Upper lobe of left lung (tissue), 6 donors: ENCODE measurements at regions not wholly inside any gene's neighbourhood (a gene's known extent, or its start where the extent isn't known, plus 50 kb on each side); places are given as distances from the start of the nearest gene placed in this dataset.

Experiments
- ATAC-seq, 2 donors: fragments of 200-7000 bp; cut with Tn5 transposase; one replicate each; pipeline ENCODE4 v1.9.1; 2022; ENCODE audit warnings: mild to moderate bottlenecking in 2 of 2, moderate library complexity in 2 of 2; ENCODE audit not compliant: low FRiP score in 2 of 2
- DNase-seq, 2 donors: peaks; one replicate each; pipeline ENCODE4 v3.0.0-alpha.2; 2019 to 2020
- H3K27ac ChIP-seq, 4 donors: fragments of 200-600 bp; sonication (generic); one replicate each; pipeline ENCODE4 v1.5.1; 2016 to 2019
- H3K27me3 ChIP-seq, 4 donors: fragments of 200-600 bp; sonication (generic); one replicate each; pipeline ENCODE4 v1.5.1; 2017 to 2019
- H3K36me3 ChIP-seq, 4 donors: fragments of 200-600 bp; sonication (generic); one replicate each; pipeline ENCODE4 v1.5.1; 2016 to 2019
- H3K4me1 ChIP-seq, 4 donors: fragments of 200-600 bp; sonication (generic); one replicate each; pipeline ENCODE4 v1.5.1; 2018 to 2019
- H3K4me3 ChIP-seq, 4 donors: fragments of 200-600 bp; sonication (generic); one replicate each; pipeline ENCODE4 v1.5.1; 2017 to 2019; ENCODE audit warnings: mild to moderate bottlenecking in 2 of 4, moderate library complexity in 1 of 4
- H3K9me3 ChIP-seq, 4 donors: fragments of 200-600 bp; sonication (generic); one replicate each; pipeline ENCODE4 v1.5.1; 2018 to 2019
- EP300 ChIP-seq, 4 donors: sonication (generic); formaldehyde crosslinking; IDR thresholded peaks; one replicate each; pipeline ENCODE4 v1.5.1; 2017; ENCODE audit warnings: antibody characterized with exemption in 4 of 4, control low read depth in 2 of 4
- POLR2A ChIP-seq, 4 donors: fragments of 450-650 bp; IDR thresholded peaks; one replicate each; pipeline ENCODE4 v1.5.1; 2016 to 2017; ENCODE audit warnings: antibody characterized with exemption in 4 of 4, mild to moderate bottlenecking in 2 of 4
- POLR2AphosphoS5 ChIP-seq, 2 donors: sonication (generic); formaldehyde crosslinking; IDR thresholded peaks; one replicate each; pipeline ENCODE4 v1.5.1; 2017; ENCODE audit warnings: antibody characterized with exemption in 2 of 2
- WGBS, 2 donors: methylation state at CpG; one replicate each; pipeline ENCODE4 v1.1.5; 2017 to 2018; 5-methylcytosine and 5-hydroxymethylcytosine counted together
- TF ChIP-seq, protein P1 (sequence below), 6 experiments: fragments of 450-650 bp in 4 of 6; fragments of 200-600 bp in 2 of 6; sonication (generic) in 2 of 6; IDR thresholded peaks; one replicate each; pipeline ENCODE4 v1.5.1; 2016 to 2019; ENCODE audit warnings: antibody characterized with exemption in 6 of 6
- donor health status: DM: no; HTN: no; CAD: no; lungs with moderate emphysema.
- donor health status: DM: no; HTN: yes; CAD: no; lungs with severe emphysema.

DNA sequence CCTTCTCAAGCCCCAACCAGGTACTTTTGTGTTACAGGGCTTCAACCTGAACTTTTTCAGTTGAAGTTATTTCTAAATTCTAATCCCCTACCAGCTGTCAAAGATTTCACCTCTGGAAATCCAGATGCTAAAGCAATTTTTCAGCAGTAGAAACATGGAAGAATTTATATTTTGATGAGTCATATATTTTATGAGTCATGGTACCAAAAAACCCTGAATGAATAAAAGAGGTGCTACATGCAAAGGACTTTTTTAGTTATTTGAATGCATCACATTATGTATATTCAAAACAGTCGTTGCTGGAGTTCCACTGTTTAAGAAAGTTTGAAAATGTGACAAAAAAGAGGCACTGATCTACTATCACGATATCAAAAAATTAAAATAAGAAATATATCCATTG lies 96.0 kb upstream of the ZNF385D start:
- DNase-seq, result no peak
- no peak overlapping the region for H3K4me3 ChIP-seq
- WGBS, 2 donors, result 72 to 87% methylated on average over 2 of the region's 2 CpGs
- H3K4me1 ChIP-seq, result no peaks in the 10 kb centered on the region
- no peaks in the 10 kb centered on the region for H3K9me3 ChIP-seq
- H3K27ac ChIP-seq, result no peak overlapping the region
- no peaks in the 10 kb centered on the region for H3K27me3 ChIP-seq
- H3K36me3 ChIP-seq, result no peaks in the 10 kb centered on the region
- TF ChIP-seq POLR2A (IDR thresholded peaks at IDR 0.05), result no peak
- TF ChIP-seq, protein P1, sequence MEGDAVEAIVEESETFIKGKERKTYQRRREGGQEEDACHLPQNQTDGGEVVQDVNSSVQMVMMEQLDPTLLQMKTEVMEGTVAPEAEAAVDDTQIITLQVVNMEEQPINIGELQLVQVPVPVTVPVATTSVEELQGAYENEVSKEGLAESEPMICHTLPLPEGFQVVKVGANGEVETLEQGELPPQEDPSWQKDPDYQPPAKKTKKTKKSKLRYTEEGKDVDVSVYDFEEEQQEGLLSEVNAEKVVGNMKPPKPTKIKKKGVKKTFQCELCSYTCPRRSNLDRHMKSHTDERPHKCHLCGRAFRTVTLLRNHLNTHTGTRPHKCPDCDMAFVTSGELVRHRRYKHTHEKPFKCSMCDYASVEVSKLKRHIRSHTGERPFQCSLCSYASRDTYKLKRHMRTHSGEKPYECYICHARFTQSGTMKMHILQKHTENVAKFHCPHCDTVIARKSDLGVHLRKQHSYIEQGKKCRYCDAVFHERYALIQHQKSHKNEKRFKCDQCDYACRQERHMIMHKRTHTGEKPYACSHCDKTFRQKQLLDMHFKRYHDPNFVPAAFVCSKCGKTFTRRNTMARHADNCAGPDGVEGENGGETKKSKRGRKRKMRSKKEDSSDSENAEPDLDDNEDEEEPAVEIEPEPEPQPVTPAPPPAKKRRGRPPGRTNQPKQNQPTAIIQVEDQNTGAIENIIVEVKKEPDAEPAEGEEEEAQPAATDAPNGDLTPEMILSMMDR (IDR thresholded peaks at IDR 0.05), result no peak
- TF ChIP-seq EP300 (IDR thresholded peaks at IDR 0.05), result no peak
- no peak for ATAC-seq

DNA sequence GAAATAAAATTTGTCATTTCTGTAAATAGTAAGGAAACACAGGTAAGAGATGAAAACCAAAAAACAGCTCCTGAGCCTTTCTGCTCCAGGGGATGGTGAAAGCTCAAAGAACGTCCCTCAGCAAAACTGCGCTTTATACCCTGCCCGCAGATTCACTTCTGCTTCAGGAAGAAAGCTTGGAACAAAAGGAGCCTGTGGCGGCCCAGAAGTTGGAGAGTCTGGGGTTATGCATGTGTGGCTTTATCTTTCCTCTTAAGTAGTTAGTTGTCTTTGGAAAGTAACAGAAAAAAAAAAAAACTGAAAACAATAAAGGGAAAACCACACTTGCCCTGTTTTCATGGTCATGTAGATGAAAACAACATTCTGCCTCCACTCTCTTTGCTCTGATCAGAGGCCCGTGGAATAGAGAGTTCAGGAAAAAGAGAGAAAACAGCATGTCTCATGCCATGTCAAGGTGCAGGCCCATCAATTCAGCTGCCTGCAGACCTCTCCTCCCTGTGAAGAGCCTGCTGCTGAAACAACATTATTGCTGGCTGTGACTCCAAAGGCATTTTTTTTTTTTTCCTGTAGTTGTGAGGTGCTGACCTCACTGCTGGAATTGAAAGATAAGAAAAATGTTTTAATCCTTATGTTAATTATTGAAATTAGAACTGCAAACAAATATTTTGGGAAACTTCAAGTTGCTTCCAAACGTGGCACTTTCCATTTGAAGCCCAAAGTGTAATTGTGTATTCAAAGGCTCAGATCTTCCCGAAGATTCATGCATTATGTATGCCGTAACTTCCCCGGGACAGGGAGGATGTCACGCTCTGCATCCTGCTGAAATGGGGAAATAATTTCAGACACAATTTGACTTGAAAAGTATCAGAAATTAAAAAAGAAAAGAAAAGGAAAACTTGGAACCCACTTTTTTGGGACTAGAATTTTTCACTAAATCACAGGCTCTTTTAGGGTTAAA lies 108.4 kb upstream of the ZNF385D start:
- no peak overlapping the region for H3K27ac ChIP-seq
- H3K4me1 ChIP-seq, result no peaks in the 10 kb centered on the region
- H3K4me3 ChIP-seq, result no peak overlapping the region
- ATAC-seq (no peak), DNase-seq (no peak)
- TF ChIP-seq, protein P1 (IDR thresholded peaks at IDR 0.05), result no peak
- TF ChIP-seq EP300 (IDR thresholded peaks at IDR 0.05) (no peak), POLR2AphosphoS5 (IDR thresholded peaks at IDR 0.05) (no peak), POLR2A (IDR thresholded peaks at IDR 0.05) (no peak)
- 66 to 78% methylated on average over 10 of the region's 10 CpGs for WGBS, 2 donors
- H3K36me3 ChIP-seq, result no peaks in the 10 kb centered on the region
- H3K9me3 ChIP-seq, result no peaks in the 10 kb centered on the region
- H3K27me3 ChIP-seq, result no peaks in the 10 kb centered on the region

DNA sequence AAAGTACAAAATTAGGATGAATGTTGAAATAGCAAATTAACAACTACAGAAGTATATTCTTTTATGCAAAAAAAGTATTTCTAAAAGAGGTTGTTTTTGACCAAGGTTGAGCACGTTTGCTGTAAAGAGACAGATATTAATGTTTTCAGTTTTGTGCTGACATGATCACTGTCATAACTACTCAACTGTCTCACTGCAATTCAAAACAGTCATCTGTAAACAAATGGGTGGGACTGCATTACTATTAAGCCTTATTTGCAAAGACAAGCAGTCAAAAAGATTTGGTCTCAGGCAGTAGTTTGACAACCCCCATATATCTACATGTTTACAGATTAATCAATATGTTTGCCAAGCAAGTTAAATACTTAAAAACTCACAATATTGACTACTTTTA lies 109.1 kb upstream of the ZNF385D start:
- 40 to 61% methylated on average over 1 of the region's 1 CpG for WGBS, 2 donors
- H3K4me1 ChIP-seq, result no peaks in the 10 kb centered on the region
- ATAC-seq (no peak), DNase-seq (no peak)
- no peaks in the 10 kb centered on the region for H3K36me3 ChIP-seq
- H3K4me3 ChIP-seq, result no peak overlapping the region
- TF ChIP-seq POLR2A (IDR thresholded peaks at IDR 0.05) (no peak), POLR2AphosphoS5 (IDR thresholded peaks at IDR 0.05) (no peak), EP300 (IDR thresholded peaks at IDR 0.05) (no peak)
- TF ChIP-seq, protein P1 (IDR thresholded peaks at IDR 0.05), result no peak
- H3K27ac ChIP-seq, result no peak overlapping the region
- no peaks in the 10 kb centered on the region for H3K9me3 ChIP-seq
- H3K27me3 ChIP-seq, result no peaks in the 10 kb centered on the region

DNA sequence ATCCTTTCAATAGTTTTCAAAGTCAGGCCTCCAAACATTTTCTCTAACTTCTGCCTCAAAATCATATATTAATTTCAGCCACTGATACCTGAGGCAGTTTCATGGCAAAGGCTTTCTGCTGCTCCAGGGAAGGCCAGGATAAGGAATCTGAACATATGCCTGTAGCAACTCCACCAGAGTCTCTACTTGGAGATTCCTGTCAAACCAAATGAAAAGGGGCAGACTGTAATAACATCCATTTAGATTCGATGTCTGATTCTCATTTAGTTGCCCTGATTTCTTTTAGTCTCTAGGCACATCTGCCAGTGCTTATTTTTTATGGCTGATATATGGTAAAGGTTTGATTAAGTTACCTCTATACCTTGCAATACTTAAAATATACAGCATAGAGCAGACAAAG lies 109.6 kb upstream of the ZNF385D start:
- no peak for TF ChIP-seq EP300 (IDR thresholded peaks at IDR 0.05)
- TF ChIP-seq, protein P1 (IDR thresholded peaks at IDR 0.05), result no peak
- no peak for TF ChIP-seq POLR2AphosphoS5 (IDR thresholded peaks at IDR 0.05)
- no peak for TF ChIP-seq POLR2A (IDR thresholded peaks at IDR 0.05)
- 86 to 88% methylated on average over 1 of the region's 1 CpG for WGBS, 2 donors
- ATAC-seq (no peak), DNase-seq (no peak)
- Histone ChIP-seq H3K9me3 (no peaks in the 10 kb centered on the region), H3K4me1 (no peaks in the 10 kb centered on the region), H3K4me3 (no peak overlapping the region), H3K36me3 (no peaks in the 10 kb centered on the region), H3K27me3 (no peaks in the 10 kb centered on the region), H3K27ac (no peak overlapping the region)

DNA sequence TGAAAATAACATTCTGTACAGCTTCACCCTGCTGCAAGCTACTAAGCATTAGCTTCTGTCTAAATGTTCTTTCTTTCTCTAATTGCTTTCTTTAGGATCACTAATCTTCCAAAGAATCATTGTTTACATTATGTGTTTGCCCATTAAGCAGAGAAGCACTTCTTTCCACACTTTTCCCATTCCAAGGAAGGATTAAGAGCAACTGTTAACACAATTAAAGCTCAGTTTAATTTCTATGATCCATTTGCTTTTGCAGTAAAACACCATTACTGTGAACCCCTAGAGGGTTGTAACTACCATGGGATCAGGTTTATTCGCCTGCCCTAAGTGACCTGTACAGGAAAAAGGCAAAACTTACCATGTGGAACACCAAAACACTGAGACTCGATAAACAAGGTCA lies 125.8 kb upstream of the ZNF385D start:
- 63% methylated on average over 2 of the region's 2 CpGs for WGBS, 2 donors

More for the DNA sequence above, 125.8 kb upstream of the ZNF385D start:
- no peak for TF ChIP-seq POLR2AphosphoS5 (IDR thresholded peaks at IDR 0.05)
- TF ChIP-seq POLR2A (IDR thresholded peaks at IDR 0.05), result no peak
- TF ChIP-seq EP300 (IDR thresholded peaks at IDR 0.05), result no peak
- TF ChIP-seq, protein P1 (IDR thresholded peaks at IDR 0.05), result no peak
- no peak for ATAC-seq
- Histone ChIP-seq H3K9me3 (peaks cover 0 to 6% (median 1%) of the 10 kb centered on the region in 4 donors), H3K27ac (no peak overlapping the region), H3K4me1 (no peaks in the 10 kb centered on the region), H3K27me3 (no peaks in the 10 kb centered on the region), H3K4me3 (no peak overlapping the region), H3K36me3 (no peaks in the 10 kb centered on the region)
- DNase-seq, result no peak
